Lung (tissue), 11 donors: ENCODE measurements at regions not wholly inside any gene's neighbourhood (a gene's known extent, or its start where the extent isn't known, plus 50 kb on each side); places are given as distances from the start of the nearest gene placed in this dataset.

Experiments
- ATAC-seq: fragments of 200-7000 bp; cut with Tn5 transposase; one replicate; pipeline ENCODE4 v1.9.1; 2020; ENCODE audit warnings: moderate number of reproducible peaks; ENCODE audit not compliant: insufficient read depth, low FRiP score
- DNase-seq, 3 donors: peaks; one replicate each; pipeline ENCODE4 v3.0.0-alpha.2; 2013 to 2017
- H3K27ac ChIP-seq, 2 donors: one replicate each; pipeline ENCODE4 v1.5.1; 2013; ENCODE audit warnings: mild to moderate bottlenecking in 2 of 2, moderate library complexity in 2 of 2, control low read depth in 1 of 2, inconsistent platforms in 1 of 2, low read depth in 1 of 2, low read length in 1 of 2
- H3K27me3 ChIP-seq, 3 donors: one replicate each; pipeline ENCODE4 v1.5.1; 2013; ENCODE audit warnings: low read length in 2 of 3; ENCODE audit not compliant: control insufficient read depth in 3 of 3, insufficient read depth in 3 of 3
- H3K36me3 ChIP-seq, 4 donors: one replicate each; pipeline ENCODE4 v1.5.1; 2013; ENCODE audit warnings: low read length in 4 of 4, mild to moderate bottlenecking in 1 of 4, moderate library complexity in 1 of 4; ENCODE audit not compliant: control insufficient read depth in 4 of 4, insufficient read depth in 4 of 4
- H3K4me1 ChIP-seq, 5 donors: one replicate each; pipeline ENCODE4 v1.5.1; 2013; ENCODE audit warnings: low read length in 5 of 5, mild to moderate bottlenecking in 2 of 5, moderate library complexity in 1 of 5; ENCODE audit not compliant: control insufficient read depth in 5 of 5, insufficient read depth in 5 of 5
- H3K4me3 ChIP-seq: one replicate; pipeline ENCODE4 v1.5.1; 2013; ENCODE audit warnings: mild to moderate bottlenecking, control low read depth, moderate library complexity
- H3K9ac ChIP-seq, 2 donors: one replicate each; pipeline ENCODE4 v1.5.1; 2013; ENCODE audit warnings: low read length in 2 of 2, control low read depth in 1 of 2; ENCODE audit not compliant: insufficient read depth in 1 of 2
- H3K9me3 ChIP-seq, 4 donors: one replicate each; pipeline ENCODE4 v1.5.1; 2013; ENCODE audit warnings: low read length in 3 of 4, mild to moderate bottlenecking in 1 of 4, moderate library complexity in 1 of 4; ENCODE audit not compliant: control insufficient read depth in 4 of 4, insufficient read depth in 3 of 4
- WGBS, 2 donors: extraction: QIAGEN DNeasy Blood & Tissue Kit; methylation state at CpG; one replicate each; pipeline ENCODE4 v1.1.7; 2013; 5-methylcytosine and 5-hydroxymethylcytosine counted together
- TF ChIP-seq, protein P1 (sequence below): IDR thresholded peaks from 2 replicates; pipeline ENCODE4 v1.5.1; 2012; ENCODE audit warnings: mild to moderate bottlenecking; ENCODE audit errors: control extremely low read depth, extremely low read depth
- donor health status: control.
- donor health status: control.
- donor health status: Bipolar disorder and iron deficiency.
- donor health status: healthy.
- donor health status: DM: yes; HTN: yes; CAD: no.

DNA sequence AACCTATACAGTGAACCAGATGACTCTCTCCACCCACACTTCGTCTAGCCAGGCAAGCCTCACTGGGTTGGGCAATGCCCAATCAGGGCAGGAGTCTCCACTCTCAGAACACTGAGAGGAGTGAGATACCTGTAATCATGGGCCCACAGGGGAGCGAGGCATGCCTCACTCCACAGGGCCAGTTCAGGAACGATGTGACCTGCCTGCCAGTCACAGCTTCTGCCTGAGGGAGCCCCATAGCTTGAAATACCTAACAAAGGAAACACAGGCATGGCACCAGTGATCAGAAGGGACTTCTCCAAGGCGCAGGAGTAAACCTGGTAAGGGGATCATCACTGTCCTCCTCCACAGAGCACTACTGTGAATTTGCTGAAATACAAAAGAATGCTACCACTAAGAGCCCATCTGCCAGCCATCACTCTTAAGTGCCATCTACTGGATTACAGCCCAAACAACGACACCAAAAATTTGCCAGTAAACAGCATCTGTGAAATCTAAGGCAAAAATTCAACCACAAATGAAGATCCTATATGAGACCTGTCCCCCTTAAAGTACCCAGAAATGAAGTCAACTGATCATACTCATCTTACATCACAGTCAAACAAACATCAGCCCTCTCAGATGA lies 689.9 kb upstream of the SEMA6D start:
- Histone ChIP-seq H3K4me3 (no peak overlapping the region), H3K27me3 (no peaks in the 10 kb centered on the region), H3K9ac (no peak overlapping the region), H3K36me3 (no peaks in the 10 kb centered on the region), H3K4me1 (no peaks in the 10 kb centered on the region), H3K9me3 (no peaks in the 10 kb centered on the region), H3K27ac (no peak overlapping the region)
- TF ChIP-seq, protein P1, sequence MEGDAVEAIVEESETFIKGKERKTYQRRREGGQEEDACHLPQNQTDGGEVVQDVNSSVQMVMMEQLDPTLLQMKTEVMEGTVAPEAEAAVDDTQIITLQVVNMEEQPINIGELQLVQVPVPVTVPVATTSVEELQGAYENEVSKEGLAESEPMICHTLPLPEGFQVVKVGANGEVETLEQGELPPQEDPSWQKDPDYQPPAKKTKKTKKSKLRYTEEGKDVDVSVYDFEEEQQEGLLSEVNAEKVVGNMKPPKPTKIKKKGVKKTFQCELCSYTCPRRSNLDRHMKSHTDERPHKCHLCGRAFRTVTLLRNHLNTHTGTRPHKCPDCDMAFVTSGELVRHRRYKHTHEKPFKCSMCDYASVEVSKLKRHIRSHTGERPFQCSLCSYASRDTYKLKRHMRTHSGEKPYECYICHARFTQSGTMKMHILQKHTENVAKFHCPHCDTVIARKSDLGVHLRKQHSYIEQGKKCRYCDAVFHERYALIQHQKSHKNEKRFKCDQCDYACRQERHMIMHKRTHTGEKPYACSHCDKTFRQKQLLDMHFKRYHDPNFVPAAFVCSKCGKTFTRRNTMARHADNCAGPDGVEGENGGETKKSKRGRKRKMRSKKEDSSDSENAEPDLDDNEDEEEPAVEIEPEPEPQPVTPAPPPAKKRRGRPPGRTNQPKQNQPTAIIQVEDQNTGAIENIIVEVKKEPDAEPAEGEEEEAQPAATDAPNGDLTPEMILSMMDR, result no peak
- 73 to 78% methylated on average over 5 of the region's 5 CpGs for whole genome bisulfite sequencing, 2 donors
- DNase-seq, result peak in 2 of 3 donors; percentile 2 to 13
- no peak for ATAC-seq

DNA sequence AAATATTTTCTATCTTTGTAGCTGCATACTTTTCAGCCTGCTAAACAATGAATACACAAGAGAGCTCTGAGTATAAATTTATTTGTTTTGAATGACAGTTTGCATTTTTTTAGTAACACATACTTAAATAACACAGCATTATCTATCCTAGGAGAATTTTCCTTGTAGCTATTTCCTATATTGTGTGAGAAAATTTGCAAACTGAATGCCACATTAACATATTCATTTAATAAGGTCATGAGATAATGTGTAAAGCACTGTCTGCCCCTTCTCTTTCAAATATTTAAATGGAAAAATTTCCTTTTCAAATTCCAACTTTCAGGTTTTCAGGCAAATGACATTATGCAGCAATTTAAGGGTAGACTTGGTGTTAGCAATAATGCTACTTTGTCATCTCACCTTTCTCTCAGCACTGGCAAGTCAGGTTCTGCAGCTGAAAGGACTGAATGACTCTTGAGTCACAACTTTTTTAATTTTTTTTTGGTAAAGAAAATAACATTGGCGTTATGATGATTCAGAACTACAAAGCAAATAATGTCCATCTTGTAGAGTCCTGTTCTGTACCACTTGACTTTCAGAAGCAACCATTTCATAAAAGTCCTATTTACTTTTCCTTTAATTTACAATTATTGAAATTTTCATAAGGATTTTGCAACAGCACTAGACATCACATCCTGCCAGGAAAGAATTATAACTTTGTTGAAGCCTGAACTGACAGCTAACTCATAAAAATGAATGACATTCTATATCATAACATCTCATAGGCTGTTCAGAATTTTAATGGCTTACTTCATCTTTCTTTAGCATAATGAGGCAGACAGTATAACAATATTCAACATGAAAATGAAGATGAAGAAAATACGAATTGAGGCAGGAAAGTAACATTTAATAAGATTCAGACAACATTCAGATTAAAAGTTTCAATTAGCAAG lies 681.6 kb upstream of the SEMA6D start:
- TF ChIP-seq, protein P1, result no peak
- ATAC-seq (peak; percentile 58), DNase-seq (peak in 2 of 3 donors; percentile 32 to 49)
- Histone ChIP-seq H3K36me3 (no peaks in the 10 kb centered on the region), H3K4me3 (no peak overlapping the region), H3K4me1 (no peaks in the 10 kb centered on the region), H3K27me3 (peaks cover 0 to 3% (median 0%) of the 10 kb centered on the region in 3 donors), H3K9me3 (no peaks in the 10 kb centered on the region), H3K27ac (no peak overlapping the region), H3K9ac (no peak overlapping the region)
- WGBS, 2 donors, result 59 to 74% methylated on average over 2 of the region's 2 CpGs

DNA sequence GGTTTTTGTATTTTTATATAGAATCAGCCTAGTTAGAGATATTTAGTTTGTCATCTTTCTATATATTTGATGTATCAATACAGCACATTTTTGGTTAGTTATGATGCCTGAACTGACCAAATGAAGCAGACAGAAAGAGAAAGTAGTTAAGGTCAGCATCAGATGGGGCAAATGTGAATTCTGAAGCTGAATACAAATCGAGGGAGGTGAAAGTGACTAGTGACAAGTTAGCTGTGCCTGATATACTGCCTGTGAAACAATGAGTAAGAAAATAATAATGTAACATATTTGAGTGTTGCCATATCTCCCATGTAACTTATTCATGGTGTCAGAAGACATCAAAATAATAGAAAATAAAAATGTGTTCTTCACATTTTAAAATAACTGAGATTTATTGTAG lies 680.3 kb upstream of the SEMA6D start:
- DNase-seq (no peak), ATAC-seq (no peak)
- TF ChIP-seq, protein P1, result no peak
- H3K4me3 ChIP-seq, result no peak overlapping the region
- H3K9me3 ChIP-seq, result no peaks in the 10 kb centered on the region
- peaks cover 0 to 3% (median 0%) of the 10 kb centered on the region in 3 donors for H3K27me3 ChIP-seq
- H3K4me1 ChIP-seq, result no peaks in the 10 kb centered on the region
- H3K36me3 ChIP-seq, result no peaks in the 10 kb centered on the region
- WGBS, 2 donors, result 44 to 55% methylated on average over 1 of the region's 1 CpG
- peak overlapping the region in 1 of 2 donors; percentile 8 for H3K9ac ChIP-seq
- H3K27ac ChIP-seq, result no peak overlapping the region
